ENCODE measurements at regions not wholly inside any gene's neighbourhood (a gene's known extent, or its start where the extent isn't known, plus 50 kb on each side); places are given as distances from the start of the nearest gene placed in this dataset.

- ATAC-seq (no peak), DNase-seq (no peak)
- Mint-ChIP-seq H3K4me1 (no peaks in the 10 kb centered on the region), H3K9me3 (no peaks in the 10 kb centered on the region), H3K4me3 (no peak overlapping the region), H3K27ac (no peak overlapping the region), H3K27me3 (no peaks in the 10 kb centered on the region)
These were observed 421.2 kb downstream of the IPMK start for GRCh38 chr10:57846307-57847065.

GRCh38 chr10:57844387-57844998 lies 423.2 kb downstream of the IPMK start:
- ATAC-seq (no peak), DNase-seq (no peak)
- no peak overlapping the region for H3K27ac Mint-ChIP-seq
- H3K4me3 Mint-ChIP-seq, result no peak overlapping the region
- no peaks in the 10 kb centered on the region for H3K4me1 Mint-ChIP-seq
- H3K27me3 Mint-ChIP-seq, result no peaks in the 10 kb centered on the region
- H3K9me3 Mint-ChIP-seq, result peaks cover 12 to 19% of the 10 kb centered on the region in 2 donors

- Mint-ChIP-seq H3K27me3 (no peaks in the 10 kb centered on the region), H3K4me3 (no peak overlapping the region), H3K4me1 (no peaks in the 10 kb centered on the region), H3K9me3 (no peaks in the 10 kb centered on the region), H3K27ac (no peak overlapping the region)
- DNase-seq (no peak), ATAC-seq (no peak)
These were observed 436.7 kb downstream of the IPMK start for GRCh38 chr10:57830877-57831560.

- H3K9me3 Mint-ChIP-seq, result no peaks in the 10 kb centered on the region
- no peaks in the 10 kb centered on the region for H3K4me1 Mint-ChIP-seq
- ATAC-seq, result no peak
- no peaks in the 10 kb centered on the region for H3K27me3 Mint-ChIP-seq
- no peak for DNase-seq
- no peak overlapping the region for H3K4me3 Mint-ChIP-seq
- H3K27ac Mint-ChIP-seq, result no peak overlapping the region
These were observed 442.7 kb downstream of the IPMK start for GRCh38 chr10:57825015-57825414.

- Mint-ChIP-seq H3K27me3 (no peaks in the 10 kb centered on the region), H3K4me1 (no peaks in the 10 kb centered on the region), H3K4me3 (no peak overlapping the region), H3K9me3 (peaks cover 0 to 2% of the 10 kb centered on the region in 2 donors), H3K27ac (no peak overlapping the region)
- ATAC-seq, result no peak
- no peak for DNase-seq
These were observed 444.3 kb downstream of the IPMK start for GRCh38 chr10:57823398-57823797.

- no peak for ATAC-seq
- H3K27ac Mint-ChIP-seq, result no peak overlapping the region
- H3K4me1 Mint-ChIP-seq, result no peaks in the 10 kb centered on the region
- H3K4me3 Mint-ChIP-seq, result no peak overlapping the region
- H3K27me3 Mint-ChIP-seq, result no peaks in the 10 kb centered on the region
- no peak for DNase-seq
- H3K9me3 Mint-ChIP-seq, result peaks cover 0 to 4% of the 10 kb centered on the region in 2 donors
These were observed 444.7 kb downstream of the IPMK start for GRCh38 chr10:57822965-57823364.

GRCh38 chr10:57818522-57818921 lies 449.2 kb downstream of the IPMK start:
- no peak for DNase-seq
- H3K4me3 Mint-ChIP-seq, result no peak overlapping the region
- peaks cover 4 to 7% of the 10 kb centered on the region in 2 donors for H3K9me3 Mint-ChIP-seq
- no peaks in the 10 kb centered on the region for H3K27me3 Mint-ChIP-seq
- H3K4me1 Mint-ChIP-seq, result no peaks in the 10 kb centered on the region
- ATAC-seq, result no peak
- no peak overlapping the region for H3K27ac Mint-ChIP-seq

GRCh38 chr10:57817741-57818140 lies 450.0 kb downstream of the IPMK start:
- Mint-ChIP-seq H3K4me1 (no peaks in the 10 kb centered on the region), H3K27ac (no peak overlapping the region), H3K4me3 (no peak overlapping the region), H3K9me3 (peaks cover 4 to 7% of the 10 kb centered on the region in 2 donors), H3K27me3 (no peaks in the 10 kb centered on the region)
- ATAC-seq, result no peak
- no peak for DNase-seq

- H3K27ac Mint-ChIP-seq, result no peak overlapping the region
- DNase-seq, result no peak
- H3K4me1 Mint-ChIP-seq, result no peaks in the 10 kb centered on the region
- ATAC-seq, result no peak
- no peak overlapping the region for H3K4me3 Mint-ChIP-seq
- H3K9me3 Mint-ChIP-seq, result peaks cover 4 to 7% of the 10 kb centered on the region in 2 donors
- no peaks in the 10 kb centered on the region for H3K27me3 Mint-ChIP-seq
These were observed 451.7 kb downstream of the IPMK start for GRCh38 chr10:57815949-57816348.

GRCh38 chr10:57809961-57810360 lies 457.7 kb downstream of the IPMK start:
- no peak for ATAC-seq
- H3K4me1 Mint-ChIP-seq, result no peaks in the 10 kb centered on the region
- no peaks in the 10 kb centered on the region for H3K27me3 Mint-ChIP-seq
- no peaks in the 10 kb centered on the region for H3K9me3 Mint-ChIP-seq
- H3K4me3 Mint-ChIP-seq, result no peak overlapping the region
- no peak overlapping the region for H3K27ac Mint-ChIP-seq
- no peak for DNase-seq

- no peak overlapping the region for H3K27ac Mint-ChIP-seq
- H3K4me1 Mint-ChIP-seq, result no peaks in the 10 kb centered on the region
- ATAC-seq (no peak), DNase-seq (no peak)
- H3K9me3 Mint-ChIP-seq, result peaks cover 0 to 8% of the 10 kb centered on the region in 2 donors
- H3K4me3 Mint-ChIP-seq, result no peak overlapping the region
- no peaks in the 10 kb centered on the region for H3K27me3 Mint-ChIP-seq
These were observed 459.8 kb downstream of the IPMK start for GRCh38 chr10:57807906-57808305.

GRCh38 chr10:57806675-57807074 lies 461.0 kb downstream of the IPMK start:
- no peaks in the 10 kb centered on the region for H3K4me1 Mint-ChIP-seq
- DNase-seq (no peak), ATAC-seq (no peak)
- no peak overlapping the region for H3K4me3 Mint-ChIP-seq
- H3K27me3 Mint-ChIP-seq, result no peaks in the 10 kb centered on the region
- peaks cover 0 to 9% of the 10 kb centered on the region in 2 donors for H3K9me3 Mint-ChIP-seq
- H3K27ac Mint-ChIP-seq, result no peak overlapping the region

GRCh38 chr10:57799625-57800024 lies 468.1 kb downstream of the IPMK start:
- Mint-ChIP-seq H3K9me3 (peaks cover 0 to 9% of the 10 kb centered on the region in 2 donors), H3K4me1 (no peaks in the 10 kb centered on the region), H3K27ac (no peak overlapping the region), H3K4me3 (no peak overlapping the region), H3K27me3 (no peaks in the 10 kb centered on the region)
- no peak for DNase-seq
- ATAC-seq, result no peak

GRCh38 chr10:57798830-57799229 lies 468.9 kb downstream of the IPMK start:
- Mint-ChIP-seq H3K9me3 (peaks cover 0 to 9% of the 10 kb centered on the region in 2 donors), H3K27ac (no peak overlapping the region), H3K27me3 (no peaks in the 10 kb centered on the region), H3K4me3 (no peak overlapping the region), H3K4me1 (no peaks in the 10 kb centered on the region)
- no peak for DNase-seq
- ATAC-seq, result no peak

GRCh38 chr10:57791546-57791945 lies 476.1 kb downstream of the IPMK start:
- H3K4me1 Mint-ChIP-seq, result no peaks in the 10 kb centered on the region
- no peak for DNase-seq
- H3K27me3 Mint-ChIP-seq, result no peaks in the 10 kb centered on the region
- peaks cover 10 to 14% of the 10 kb centered on the region in 2 donors for H3K9me3 Mint-ChIP-seq
- no peak overlapping the region for H3K4me3 Mint-ChIP-seq
- no peak overlapping the region for H3K27ac Mint-ChIP-seq
- ATAC-seq, result no peak

- Mint-ChIP-seq H3K27ac (no peak overlapping the region), H3K4me3 (no peak overlapping the region), H3K4me1 (no peaks in the 10 kb centered on the region), H3K27me3 (no peaks in the 10 kb centered on the region), H3K9me3 (peaks cover 10 to 14% of the 10 kb centered on the region in 2 donors)
- DNase-seq (no peak), ATAC-seq (no peak)
These were observed 477.0 kb downstream of the IPMK start for GRCh38 chr10:57790703-57791102.
